ENCODE measurements at regions not wholly inside any gene's neighbourhood (a gene's known extent, or its start where the extent isn't known, plus 50 kb on each side); places are given as distances from the start of the nearest gene placed in this dataset.

DNA sequence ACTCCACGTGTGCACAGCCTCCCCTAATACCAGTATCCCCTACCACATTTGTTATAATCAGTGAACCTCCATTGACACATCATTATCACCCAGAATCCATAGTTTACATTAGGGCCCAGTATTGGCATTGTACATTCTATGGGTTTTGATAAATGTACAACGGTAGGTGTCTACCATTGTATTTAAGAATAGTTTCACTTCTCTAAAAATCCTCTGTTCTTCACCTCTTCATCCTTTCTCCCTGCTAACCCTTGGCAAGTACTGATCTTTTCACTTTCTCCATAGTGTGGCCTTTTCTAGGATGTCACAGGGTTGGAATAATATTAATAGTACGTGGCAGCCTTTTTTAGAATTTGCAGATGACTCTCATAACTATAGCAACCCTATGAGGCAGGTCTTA lies 353.8 kb downstream of the DDX10 start:
- H3K36me3 Mint-ChIP-seq = no peaks in the 10 kb centered on the region
- Histone ChIP-seq H3K27ac (ENCODE audit: low read depth, low read length) (no peak overlapping the region), H3K4me1 (ENCODE audit: insufficient read depth, low read length) (no peaks in the 10 kb centered on the region), H3K36me3 (ENCODE audit: insufficient read depth, low read length) (no peaks in the 10 kb centered on the region), H3K27me3 (ENCODE audit: insufficient read depth, low read length) (no peaks in the 10 kb centered on the region), H3K4me3 (ENCODE audit: low read length in 2 of 2) (no peak overlapping the region), H3K9me3 (ENCODE audit: control insufficient read depth in 1 of 2, low read length in 2 of 2) (no peaks in the 10 kb centered on the region)
- no peaks in the 10 kb centered on the region for H3K4me1 Mint-ChIP-seq
- intact Hi-C loops (cut with micrococcal nuclease) = no loop called here
- no peak for DNase-seq
- H3K27me3 Mint-ChIP-seq = no peaks in the 10 kb centered on the region
- H3K9me3 Mint-ChIP-seq = peaks cover 0 to 2% (median 0%) of the 10 kb centered on the region in 8 donors
- H3K4me3 Mint-ChIP-seq = no peak overlapping the region
- ChIA-PET CTCF (ENCODE audit: partially characterized antibody) (no interaction called here), POLR2A (ENCODE audit: partially characterized antibody) (no interaction called here)
- no peak overlapping the region for H3K27ac Mint-ChIP-seq

DNA sequence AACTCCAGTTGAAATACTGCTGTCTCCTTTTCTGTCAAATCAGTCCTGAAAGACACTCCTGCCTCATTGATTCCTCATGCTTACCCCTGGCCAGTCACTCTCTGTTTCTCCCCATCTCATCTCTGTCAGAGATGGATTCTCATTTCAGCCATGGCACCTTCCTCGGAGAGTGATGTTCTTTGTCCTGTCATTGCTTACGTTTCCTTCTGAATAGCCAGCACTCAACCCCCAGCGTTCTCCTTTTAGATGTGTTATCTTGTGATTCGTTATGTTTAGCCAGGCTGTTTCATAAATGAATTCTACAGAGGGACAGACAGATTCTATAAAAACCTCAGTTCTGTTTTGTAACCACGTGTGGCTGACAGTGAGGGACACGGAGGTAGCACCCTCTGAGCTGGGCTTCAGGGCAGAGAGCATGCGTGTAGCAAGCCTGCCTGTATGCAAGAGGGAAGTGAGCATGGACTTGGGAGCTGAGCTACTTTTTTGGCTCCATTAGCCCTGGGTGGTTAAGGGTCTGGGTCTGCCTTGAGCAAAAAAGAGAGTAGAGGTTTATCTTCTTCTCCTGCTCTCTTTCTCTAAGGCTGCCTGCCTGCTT lies 354.6 kb downstream of the DDX10 start:
- Histone ChIP-seq H3K27ac (ENCODE audit: low read depth, low read length) (no peak overlapping the region), H3K36me3 (ENCODE audit: insufficient read depth, low read length) (no peaks in the 10 kb centered on the region), H3K9me3 (ENCODE audit: control insufficient read depth in 1 of 2, low read length in 2 of 2) (no peaks in the 10 kb centered on the region), H3K4me3 (ENCODE audit: low read length in 2 of 2) (no peak overlapping the region), H3K27me3 (ENCODE audit: insufficient read depth, low read length) (no peaks in the 10 kb centered on the region), H3K4me1 (ENCODE audit: insufficient read depth, low read length) (no peaks in the 10 kb centered on the region)
- no peak for DNase-seq
- Mint-ChIP-seq H3K4me1 (no peaks in the 10 kb centered on the region), H3K36me3 (no peaks in the 10 kb centered on the region), H3K9me3 (peaks cover 0 to 3% (median 0%) of the 10 kb centered on the region in 8 donors), H3K4me3 (no peak overlapping the region), H3K27ac (no peak overlapping the region), H3K27me3 (no peaks in the 10 kb centered on the region)
- CTCF ChIA-PET (ENCODE audit: partially characterized antibody) = no interaction called here
- POLR2A ChIA-PET (ENCODE audit: partially characterized antibody) = no interaction called here
- intact Hi-C loops (cut with micrococcal nuclease) = no loop called here

DNA sequence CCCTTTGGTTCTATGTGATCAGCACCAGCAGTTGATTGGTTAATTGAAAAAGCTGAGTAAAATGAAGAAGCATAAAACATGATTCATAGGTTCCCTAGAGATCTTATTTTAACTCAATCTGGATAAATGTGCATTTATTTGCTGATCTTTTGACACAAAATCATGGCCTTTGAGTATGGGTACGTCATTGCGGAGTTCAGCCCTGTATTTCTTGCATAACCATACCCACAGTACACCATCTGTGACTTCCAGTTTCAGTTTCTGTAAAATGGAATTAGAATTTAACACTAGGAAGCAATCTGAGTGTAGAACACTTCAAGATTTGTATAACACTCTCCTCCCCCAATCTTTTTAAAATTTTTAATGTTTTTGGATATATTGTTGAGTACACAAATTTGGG lies 358.2 kb downstream of the DDX10 start:
- no peak for DNase-seq
- CTCF ChIA-PET (ENCODE audit: partially characterized antibody) = no interaction called here
- no peaks in the 10 kb centered on the region for H3K36me3 Mint-ChIP-seq

DNA sequence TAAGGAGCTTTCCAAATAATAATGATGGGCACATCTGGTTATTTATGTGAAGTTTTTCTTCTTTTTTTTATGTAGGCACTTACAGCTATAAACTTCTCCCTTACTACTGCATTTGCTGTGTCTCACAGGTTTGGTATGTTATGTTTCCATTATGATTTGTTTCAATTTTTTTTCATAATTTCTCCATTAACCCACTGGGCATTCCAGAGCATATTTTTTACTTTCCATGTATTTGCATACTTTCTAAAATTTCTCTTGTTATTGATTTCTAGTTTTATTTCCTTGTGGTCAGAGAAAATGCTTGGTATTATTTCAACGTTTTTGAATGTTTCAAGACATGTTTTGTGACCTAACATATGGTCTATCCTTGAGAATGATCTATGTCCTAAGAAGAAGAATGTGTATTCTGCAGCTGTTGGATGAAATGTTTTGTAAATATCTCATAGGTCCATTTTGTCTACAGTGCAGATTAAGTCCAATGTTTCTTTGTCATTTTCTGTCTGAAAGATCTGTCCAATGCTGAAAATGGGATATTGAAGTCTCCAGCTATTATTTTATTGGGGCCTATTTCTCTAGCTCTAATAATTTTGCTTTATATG lies 362.1 kb downstream of the DDX10 start:
- H3K4me3 Mint-ChIP-seq = no peak overlapping the region
- intact Hi-C loops (cut with micrococcal nuclease) = no loop called here
- POLR2A ChIA-PET (ENCODE audit: partially characterized antibody) = no interaction called here

More for the DNA sequence above, 358.2 kb downstream of the DDX10 start:
- Mint-ChIP-seq H3K27me3 (no peaks in the 10 kb centered on the region), H3K4me3 (no peak overlapping the region), H3K27ac (no peak overlapping the region), H3K9me3 (peaks cover 0 to 3% (median 2%) of the 10 kb centered on the region in 8 donors), H3K4me1 (no peaks in the 10 kb centered on the region)
- Histone ChIP-seq H3K27me3 (ENCODE audit: insufficient read depth, low read length) (no peaks in the 10 kb centered on the region), H3K27ac (ENCODE audit: low read depth, low read length) (no peak overlapping the region), H3K36me3 (ENCODE audit: insufficient read depth, low read length) (no peaks in the 10 kb centered on the region), H3K4me1 (ENCODE audit: insufficient read depth, low read length) (no peaks in the 10 kb centered on the region), H3K9me3 (ENCODE audit: control insufficient read depth in 1 of 2, low read length in 2 of 2) (no peaks in the 10 kb centered on the region), H3K4me3 (ENCODE audit: low read length in 2 of 2) (no peak overlapping the region)
- intact Hi-C loops (cut with micrococcal nuclease) = no loop called here
- POLR2A ChIA-PET (ENCODE audit: partially characterized antibody) = no interaction called here

DNA sequence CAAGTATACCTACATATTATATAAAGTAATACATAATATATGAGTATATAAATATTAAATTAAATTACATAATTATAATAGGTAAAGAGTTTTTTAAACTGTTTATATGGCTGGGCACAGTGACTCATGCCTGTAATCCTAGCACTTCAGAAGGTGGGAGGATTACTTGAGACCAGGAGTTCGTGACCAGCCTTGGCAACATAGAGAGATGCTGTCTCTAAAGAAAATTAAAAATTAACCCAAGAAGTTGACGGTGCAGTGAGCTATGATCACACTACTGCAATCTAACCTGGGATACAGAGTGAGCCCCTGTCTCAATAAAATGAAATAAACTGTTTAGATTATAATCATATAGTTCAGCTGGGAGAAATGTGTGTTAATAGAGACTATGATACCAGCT lies 363.0 kb downstream of the DDX10 start:
- no peaks in the 10 kb centered on the region for H3K9me3 ChIP-seq (ENCODE audit: control insufficient read depth in 1 of 2, low read length in 2 of 2)
- Mint-ChIP-seq H3K27me3 (peaks cover 2 to 11% of the 10 kb centered on the region in 2 donors), H3K36me3 (no peaks in the 10 kb centered on the region), H3K27ac (no peak overlapping the region), H3K9me3 (peaks cover 0 to 6% (median 2%) of the 10 kb centered on the region in 8 donors), H3K4me1 (no peaks in the 10 kb centered on the region), H3K4me3 (no peak overlapping the region)
- intact Hi-C loops (cut with micrococcal nuclease) = no loop called here
- no peak for DNase-seq
- no peak overlapping the region for H3K4me3 ChIP-seq (ENCODE audit: low read length in 2 of 2)
- H3K27ac ChIP-seq (ENCODE audit: low read depth, low read length) = no peak overlapping the region
- no peaks in the 10 kb centered on the region for H3K4me1 ChIP-seq (ENCODE audit: insufficient read depth, low read length)
- ChIA-PET POLR2A (ENCODE audit: partially characterized antibody) (no interaction called here), CTCF (ENCODE audit: partially characterized antibody) (no interaction called here)
- H3K27me3 ChIP-seq (ENCODE audit: insufficient read depth, low read length) = no peaks in the 10 kb centered on the region
- H3K36me3 ChIP-seq (ENCODE audit: insufficient read depth, low read length) = no peaks in the 10 kb centered on the region

More for the DNA sequence above, 362.1 kb downstream of the DDX10 start:
- no peaks in the 10 kb centered on the region for H3K36me3 ChIP-seq (ENCODE audit: insufficient read depth, low read length)
- H3K27me3 Mint-ChIP-seq = peaks cover 2 to 11% of the 10 kb centered on the region in 2 donors
- no peak for DNase-seq
- no peaks in the 10 kb centered on the region for H3K27me3 ChIP-seq (ENCODE audit: insufficient read depth, low read length)
- CTCF ChIA-PET (ENCODE audit: partially characterized antibody) = no interaction called here
- no peaks in the 10 kb centered on the region for H3K4me1 ChIP-seq (ENCODE audit: insufficient read depth, low read length)
- peaks cover 0 to 6% (median 2%) of the 10 kb centered on the region in 8 donors for H3K9me3 Mint-ChIP-seq
- no peaks in the 10 kb centered on the region for H3K36me3 Mint-ChIP-seq
- H3K4me1 Mint-ChIP-seq = no peaks in the 10 kb centered on the region
- no peaks in the 10 kb centered on the region for H3K9me3 ChIP-seq (ENCODE audit: control insufficient read depth in 1 of 2, low read length in 2 of 2)
- no peak overlapping the region for H3K27ac ChIP-seq (ENCODE audit: low read depth, low read length)
- no peak overlapping the region for H3K4me3 ChIP-seq (ENCODE audit: low read length in 2 of 2)
- no peak overlapping the region for H3K27ac Mint-ChIP-seq

DNA sequence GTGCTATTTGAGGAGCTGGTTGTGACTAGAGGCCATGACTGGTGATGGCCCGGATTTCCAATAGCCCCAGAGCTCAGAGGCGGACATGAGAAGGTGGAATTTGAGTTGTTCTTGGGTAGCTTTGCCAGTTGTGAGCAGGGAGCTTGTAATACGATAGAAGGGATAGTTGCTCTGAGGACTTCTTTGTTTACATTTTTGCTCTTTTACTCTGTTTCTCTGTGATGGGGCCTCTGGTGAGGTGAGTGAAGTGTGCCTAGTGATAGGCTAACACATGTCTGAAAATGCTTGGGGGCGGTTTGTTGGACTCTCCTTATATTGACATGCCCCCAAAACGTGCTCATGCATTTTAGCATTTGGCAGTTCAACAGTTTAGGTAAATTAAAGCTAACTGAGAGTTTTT lies 365.1 kb downstream of the DDX10 start:
- Mint-ChIP-seq H3K4me1 (no peaks in the 10 kb centered on the region), H3K36me3 (no peaks in the 10 kb centered on the region), H3K4me3 (no peak overlapping the region), H3K27me3 (peaks cover 5 to 14% of the 10 kb centered on the region in 2 donors), H3K9me3 (peaks cover 0 to 10% (median 0%) of the 10 kb centered on the region in 8 donors), H3K27ac (no peak overlapping the region)
- Histone ChIP-seq H3K4me1 (ENCODE audit: insufficient read depth, low read length) (no peaks in the 10 kb centered on the region), H3K4me3 (ENCODE audit: low read length in 2 of 2) (no peak overlapping the region), H3K36me3 (ENCODE audit: insufficient read depth, low read length) (no peaks in the 10 kb centered on the region), H3K27ac (ENCODE audit: low read depth, low read length) (no peak overlapping the region), H3K27me3 (ENCODE audit: insufficient read depth, low read length) (no peaks in the 10 kb centered on the region), H3K9me3 (ENCODE audit: control insufficient read depth in 1 of 2, low read length in 2 of 2) (no peaks in the 10 kb centered on the region)
- no peak for DNase-seq
- CTCF ChIA-PET (ENCODE audit: partially characterized antibody) = no interaction called here
- POLR2A ChIA-PET (ENCODE audit: partially characterized antibody) = no interaction called here
- intact Hi-C loops (cut with micrococcal nuclease) = no loop called here

DNA sequence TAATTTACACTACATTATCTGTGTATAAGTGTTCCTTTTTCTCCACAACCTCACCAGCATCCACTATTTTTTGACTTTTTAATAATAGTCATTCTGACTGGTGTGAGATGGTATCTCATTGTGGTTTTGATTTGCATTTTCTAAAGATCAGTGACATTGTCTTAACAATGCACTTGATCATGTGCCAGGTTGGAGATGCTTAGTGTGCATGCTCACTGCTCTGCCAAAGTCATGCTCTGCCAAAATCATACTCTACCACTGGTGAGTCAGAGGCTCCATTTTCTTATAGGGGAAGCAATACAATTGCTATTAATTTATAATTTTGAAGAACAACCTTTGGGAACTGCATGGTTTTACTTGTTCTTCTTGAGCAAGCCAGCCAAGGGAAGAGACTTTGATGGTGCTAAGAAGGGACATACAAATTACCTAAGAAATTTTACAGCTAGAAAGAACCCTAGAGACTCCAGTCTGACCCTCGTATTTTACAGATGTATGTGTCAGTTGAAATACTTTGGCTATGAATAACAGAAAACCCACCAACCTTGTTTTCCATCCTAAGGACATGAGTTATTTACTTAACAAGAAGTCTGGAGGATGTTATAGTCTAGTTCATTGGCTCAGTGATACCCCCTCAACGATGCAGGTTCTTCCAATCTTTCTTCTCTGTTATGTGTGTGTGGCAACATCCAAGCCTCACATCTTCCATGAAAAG lies 368.9 kb downstream of the DDX10 start:
- H3K36me3 Mint-ChIP-seq = no peaks in the 10 kb centered on the region
- ChIA-PET CTCF (ENCODE audit: partially characterized antibody) (no interaction called here), POLR2A (ENCODE audit: partially characterized antibody) (no interaction called here)
- Histone ChIP-seq H3K4me3 (ENCODE audit: low read length in 2 of 2) (no peak overlapping the region), H3K27ac (ENCODE audit: low read depth, low read length) (no peak overlapping the region), H3K4me1 (ENCODE audit: insufficient read depth, low read length) (no peaks in the 10 kb centered on the region), H3K36me3 (ENCODE audit: insufficient read depth, low read length) (no peaks in the 10 kb centered on the region), H3K27me3 (ENCODE audit: insufficient read depth, low read length) (no peaks in the 10 kb centered on the region), H3K9me3 (ENCODE audit: control insufficient read depth in 1 of 2, low read length in 2 of 2) (no peaks in the 10 kb centered on the region)
- H3K27ac Mint-ChIP-seq = no peak overlapping the region
- H3K4me1 Mint-ChIP-seq = no peaks in the 10 kb centered on the region
- intact Hi-C loops (cut with micrococcal nuclease) = no loop called here
- H3K4me3 Mint-ChIP-seq = no peak overlapping the region
- peaks cover 7 to 18% of the 10 kb centered on the region in 2 donors for H3K27me3 Mint-ChIP-seq
- H3K9me3 Mint-ChIP-seq = peaks cover 0 to 8% (median 0%) of the 10 kb centered on the region in 8 donors
- no peak for DNase-seq
